MM.1S (cell line): ENCODE measurements at regions not wholly inside any gene's neighbourhood (a gene's known extent, or its start where the extent isn't known, plus 50 kb on each side); places are given as distances from the start of the nearest gene placed in this dataset.

Source experiments
- EZH2phosphoT487 ChIP-seq: fragments of 300-600 bp; sonication (generic); IDR thresholded peaks from 2 replicates; pipeline ENCODE4 v1.6.1; 2018; ENCODE audit warnings: antibody characterized with exemption, low read length
- TF ChIP-seq, protein P1 (sequence below): fragments of 300-600 bp; sonication (generic); IDR thresholded peaks from 2 replicates; pipeline ENCODE4 v1.5.1; 2016; ENCODE audit warnings: antibody characterized with exemption, low read length, mixed read lengths

DNA sequence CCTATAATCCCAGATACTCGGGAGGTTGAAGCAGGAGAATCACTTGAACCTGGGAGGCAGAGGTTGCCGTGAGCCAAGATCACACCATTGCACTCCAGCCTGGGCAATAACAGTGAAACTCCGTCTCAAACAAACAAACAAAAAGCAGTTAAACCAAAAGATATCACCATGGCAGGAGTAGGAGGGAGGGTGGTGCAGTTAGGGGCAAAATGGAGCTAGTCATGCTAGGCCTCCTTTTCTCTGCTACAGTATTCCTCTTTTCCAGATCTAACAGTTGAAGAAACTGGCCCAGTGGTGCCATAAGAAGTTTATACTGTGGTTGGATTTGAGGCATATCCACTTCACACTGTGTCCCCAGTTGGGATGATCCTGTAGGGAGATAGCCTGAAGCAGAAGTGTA, 261.6 kb downstream of the SKIDA1 start:
- TF ChIP-seq, protein P1, sequence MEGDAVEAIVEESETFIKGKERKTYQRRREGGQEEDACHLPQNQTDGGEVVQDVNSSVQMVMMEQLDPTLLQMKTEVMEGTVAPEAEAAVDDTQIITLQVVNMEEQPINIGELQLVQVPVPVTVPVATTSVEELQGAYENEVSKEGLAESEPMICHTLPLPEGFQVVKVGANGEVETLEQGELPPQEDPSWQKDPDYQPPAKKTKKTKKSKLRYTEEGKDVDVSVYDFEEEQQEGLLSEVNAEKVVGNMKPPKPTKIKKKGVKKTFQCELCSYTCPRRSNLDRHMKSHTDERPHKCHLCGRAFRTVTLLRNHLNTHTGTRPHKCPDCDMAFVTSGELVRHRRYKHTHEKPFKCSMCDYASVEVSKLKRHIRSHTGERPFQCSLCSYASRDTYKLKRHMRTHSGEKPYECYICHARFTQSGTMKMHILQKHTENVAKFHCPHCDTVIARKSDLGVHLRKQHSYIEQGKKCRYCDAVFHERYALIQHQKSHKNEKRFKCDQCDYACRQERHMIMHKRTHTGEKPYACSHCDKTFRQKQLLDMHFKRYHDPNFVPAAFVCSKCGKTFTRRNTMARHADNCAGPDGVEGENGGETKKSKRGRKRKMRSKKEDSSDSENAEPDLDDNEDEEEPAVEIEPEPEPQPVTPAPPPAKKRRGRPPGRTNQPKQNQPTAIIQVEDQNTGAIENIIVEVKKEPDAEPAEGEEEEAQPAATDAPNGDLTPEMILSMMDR = no peak
- no peak for TF ChIP-seq EZH2phosphoT487
